Neural progenitor cell (in vitro differentiated cells): ENCODE measurements at regions not wholly inside any gene's neighbourhood (a gene's known extent, or its start where the extent isn't known, plus 50 kb on each side); places are given as distances from the start of the nearest gene placed in this dataset.

Experiments used
- CTCF ChIP-seq: fragments of 200-600 bp; sonication (generic); IDR thresholded peaks from 2 replicates; pipeline ENCODE4 v1.5.1; 2017; ENCODE audit warnings: antibody characterized with exemption, mild to moderate bottlenecking
- EZH2 ChIP-seq: fragments of 200-600 bp; sonication (generic); IDR thresholded peaks from 2 replicates; pipeline ENCODE4 v1.6.1; 2017; ENCODE audit warnings: antibody characterized with exemption, mild to moderate bottlenecking, moderate library complexity

DNA sequence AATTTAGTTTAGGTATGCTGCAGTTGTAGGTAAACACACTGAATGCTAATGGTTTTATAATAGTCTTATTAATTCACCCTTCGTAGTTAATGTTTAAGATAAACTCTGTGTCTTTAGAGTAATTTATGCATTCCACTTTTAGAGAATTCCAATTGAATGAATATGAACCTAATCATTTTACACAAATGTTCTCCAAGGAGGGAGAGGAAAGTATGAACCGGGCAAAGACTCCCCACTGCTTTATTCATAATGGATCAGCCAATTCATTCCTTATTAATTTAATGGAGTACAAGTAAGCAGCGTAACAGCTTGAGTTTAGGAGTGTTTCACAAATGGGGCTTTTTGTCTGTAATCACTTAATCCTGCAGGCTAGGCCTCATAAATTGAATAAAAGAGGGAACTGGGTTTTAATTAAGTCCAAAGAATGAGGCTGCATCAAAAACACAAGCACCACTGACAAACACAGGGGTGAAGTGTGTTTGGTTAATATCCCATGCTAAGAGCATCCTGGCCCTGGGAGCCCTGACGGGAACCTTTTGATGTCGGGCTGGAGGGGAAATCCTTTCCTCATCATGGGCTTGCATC lies 375.7 kb upstream of the DYNLRB2 start:
- TF ChIP-seq CTCF (no peak), EZH2 (no peak)
